Immature natural killer cell (primary cell): ENCODE measurements at regions not wholly inside any gene's neighbourhood (a gene's known extent, or its start where the extent isn't known, plus 50 kb on each side); places are given as distances from the start of the nearest gene placed in this dataset.
"Not testable (repeated sequence)": the region's sequence is repeated elsewhere in the genome, so short reads cannot be mapped to it uniquely, and the experiment has no call there.

Experiments used
- DNase-seq, 3 donors: peaks; one replicate each; pipeline ENCODE4 v3.0.0; 2022; ENCODE audit warnings: mixed read lengths in 1 of 3
- H3K27ac Mint-ChIP-seq, 6 donors: one replicate each; pipeline ENCODE4 v1.8.0; 2020; ENCODE audit warnings: mixed read lengths in 6 of 6, mild to moderate bottlenecking in 5 of 6, inconsistent platforms in 4 of 6, moderate library complexity in 3 of 6
- H3K27me3 Mint-ChIP-seq, 3 donors: one replicate each; pipeline ENCODE4 v1.8.0; 2020 to 2021; ENCODE audit warnings: low read depth in 3 of 3, mild to moderate bottlenecking in 3 of 3, mixed read lengths in 3 of 3, moderate library complexity in 3 of 3, inconsistent platforms in 1 of 3
- H3K36me3 Mint-ChIP-seq, 3 donors: one replicate each; pipeline ENCODE4 v1.8.0; 2020; ENCODE audit warnings: mixed read lengths in 3 of 3, inconsistent platforms in 2 of 3, mild to moderate bottlenecking in 2 of 3
- H3K4me1 Mint-ChIP-seq, 2 donors: one replicate each; pipeline ENCODE4 v1.8.0; 2020; ENCODE audit warnings: inconsistent platforms in 2 of 2, mild to moderate bottlenecking in 2 of 2, mixed read lengths in 2 of 2, moderate library complexity in 1 of 2
- H3K4me3 Mint-ChIP-seq, 5 donors: one replicate each; pipeline ENCODE4 v1.8.0; 2020; ENCODE audit warnings: mild to moderate bottlenecking in 5 of 5, mixed read lengths in 5 of 5, inconsistent platforms in 3 of 5, moderate library complexity in 3 of 5
- H3K9me3 Mint-ChIP-seq, 6 donors: one replicate each; pipeline ENCODE4 v1.8.0; 2020; ENCODE audit warnings: mild to moderate bottlenecking in 6 of 6, mixed read lengths in 6 of 6, inconsistent platforms in 4 of 6, moderate library complexity in 3 of 6

GRCh38 chr4:77496457-77496856 lies 109.2 kb upstream of the CXCL13 start:
- Mint-ChIP-seq H3K36me3 (no peaks in the 10 kb centered on the region), H3K27ac (no peak overlapping the region), H3K27me3 (peaks cover 0 to 6% (median 2%) of the 10 kb centered on the region in 3 donors), H3K4me1 (no peaks in the 10 kb centered on the region), H3K4me3 (no peak overlapping the region), H3K9me3 (peaks cover 0 to 2% (median 0%) of the 10 kb centered on the region in 6 donors)
- DNase-seq: no peak

- no peaks in the 10 kb centered on the region for H3K4me1 Mint-ChIP-seq
- no peak overlapping the region for H3K4me3 Mint-ChIP-seq
- DNase-seq: no peak
- no peaks in the 10 kb centered on the region for H3K36me3 Mint-ChIP-seq
- peaks cover 0 to 3% (median 2%) of the 10 kb centered on the region in 3 donors for H3K27me3 Mint-ChIP-seq
- H3K27ac Mint-ChIP-seq: no peak overlapping the region
- peaks cover 0 to 2% (median 0%) of the 10 kb centered on the region in 6 donors for H3K9me3 Mint-ChIP-seq
These were observed 104.8 kb upstream of the CXCL13 start for GRCh38 chr4:77500801-77501200.

GRCh38 chr4:77501240-77501639 lies 104.4 kb upstream of the CXCL13 start:
- DNase-seq: no peak
- H3K36me3 Mint-ChIP-seq: no peaks in the 10 kb centered on the region
- peaks cover 0 to 3% (median 2%) of the 10 kb centered on the region in 3 donors for H3K27me3 Mint-ChIP-seq
- H3K4me3 Mint-ChIP-seq: no peak overlapping the region
- H3K27ac Mint-ChIP-seq: no peak overlapping the region
- H3K9me3 Mint-ChIP-seq: peaks cover 0 to 2% (median 0%) of the 10 kb centered on the region in 6 donors
- no peaks in the 10 kb centered on the region for H3K4me1 Mint-ChIP-seq

GRCh38 chr4:77501851-77502250 lies 103.8 kb upstream of the CXCL13 start:
- Mint-ChIP-seq H3K9me3 (peaks cover 0 to 2% (median 0%) of the 10 kb centered on the region in 6 donors), H3K27me3 (peaks cover 0 to 3% (median 2%) of the 10 kb centered on the region in 3 donors), H3K27ac (no peak overlapping the region), H3K4me1 (no peaks in the 10 kb centered on the region), H3K36me3 (no peaks in the 10 kb centered on the region), H3K4me3 (no peak overlapping the region)
- DNase-seq: no peak

GRCh38 chr4:77504407-77504806 lies 101.2 kb upstream of the CXCL13 start:
- no peaks in the 10 kb centered on the region for H3K4me1 Mint-ChIP-seq
- no peak overlapping the region for H3K27ac Mint-ChIP-seq
- H3K9me3 Mint-ChIP-seq: no peaks in the 10 kb centered on the region
- no peak overlapping the region for H3K4me3 Mint-ChIP-seq
- H3K27me3 Mint-ChIP-seq: peaks cover 0 to 3% (median 2%) of the 10 kb centered on the region in 3 donors
- H3K36me3 Mint-ChIP-seq: no peaks in the 10 kb centered on the region
- no peak for DNase-seq

- Mint-ChIP-seq H3K9me3 (no peaks in the 10 kb centered on the region), H3K4me3 (no peak overlapping the region), H3K4me1 (no peaks in the 10 kb centered on the region), H3K27ac (no peak overlapping the region), H3K36me3 (no peaks in the 10 kb centered on the region), H3K27me3 (peaks cover 0 to 3% (median 2%) of the 10 kb centered on the region in 3 donors)
- no peak for DNase-seq
These were observed 100.2 kb upstream of the CXCL13 start for GRCh38 chr4:77505275-77505957.

GRCh38 chr4:77505958-77506319 lies 99.7 kb upstream of the CXCL13 start:
- Mint-ChIP-seq H3K9me3 (no peaks in the 10 kb centered on the region), H3K4me3 (no peak overlapping the region), H3K36me3 (no peaks in the 10 kb centered on the region), H3K27me3 (peaks cover 0 to 3% (median 2%) of the 10 kb centered on the region in 3 donors), H3K4me1 (no peaks in the 10 kb centered on the region), H3K27ac (no peak overlapping the region)
- DNase-seq: no peak

GRCh38 chr4:77510367-77510766 lies 95.3 kb upstream of the CXCL13 start:
- no peak for DNase-seq
- H3K4me1 Mint-ChIP-seq: no peaks in the 10 kb centered on the region
- no peaks in the 10 kb centered on the region for H3K36me3 Mint-ChIP-seq
- H3K27ac Mint-ChIP-seq: no peak overlapping the region
- no peaks in the 10 kb centered on the region for H3K9me3 Mint-ChIP-seq
- H3K4me3 Mint-ChIP-seq: no peak overlapping the region
- H3K27me3 Mint-ChIP-seq: no peaks in the 10 kb centered on the region

- Mint-ChIP-seq H3K4me1 (no peaks in the 10 kb centered on the region), H3K4me3 (no peak overlapping the region), H3K9me3 (peaks cover 0 to 9% (median 2%) of the 10 kb centered on the region in 6 donors), H3K27me3 (peaks cover 0 to 3% (median 0%) of the 10 kb centered on the region in 3 donors), H3K27ac (no peak overlapping the region), H3K36me3 (peaks cover 0 to 3% (median 0%) of the 10 kb centered on the region in 3 donors)
- no peak for DNase-seq
These were observed 80.1 kb upstream of the CXCL13 start for GRCh38 chr4:77525538-77525937.

- H3K4me3 Mint-ChIP-seq, H3K27ac Mint-ChIP-seq, H3K9me3 Mint-ChIP-seq, H3K27me3 Mint-ChIP-seq, H3K4me1 Mint-ChIP-seq, DNase-seq, H3K36me3 Mint-ChIP-seq: not testable (repeated sequence)
These were observed 77.7 kb upstream of the CXCL13 start for GRCh38 chr4:77527900-77528299.

GRCh38 chr4:77538144-77538543 lies 67.5 kb upstream of the CXCL13 start:
- DNase-seq: no peak
- Mint-ChIP-seq H3K27me3 (peaks cover 0 to 10% (median 6%) of the 10 kb centered on the region in 3 donors), H3K27ac (no peak overlapping the region), H3K4me3 (no peak overlapping the region), H3K9me3 (peaks cover 0 to 5% (median 1%) of the 10 kb centered on the region in 6 donors), H3K36me3 (peaks cover 0 to 3% (median 0%) of the 10 kb centered on the region in 3 donors), H3K4me1 (no peaks in the 10 kb centered on the region)

- Mint-ChIP-seq H3K36me3 (peaks cover 0 to 3% (median 0%) of the 10 kb centered on the region in 3 donors), H3K4me1 (no peaks in the 10 kb centered on the region), H3K9me3 (peaks cover 0 to 5% (median 1%) of the 10 kb centered on the region in 6 donors), H3K27ac (no peak overlapping the region), H3K27me3 (peaks cover 0 to 10% (median 6%) of the 10 kb centered on the region in 3 donors), H3K4me3 (no peak overlapping the region)
- no peak for DNase-seq
These were observed 67.0 kb upstream of the CXCL13 start for GRCh38 chr4:77538574-77539157.
